Natural killer cell (primary cell): ENCODE measurements at regions not wholly inside any gene's neighbourhood (a gene's known extent, or its start where the extent isn't known, plus 50 kb on each side); places are given as distances from the start of the nearest gene placed in this dataset.

Source experiments
- ATAC-seq, 3 donors: fragments of 150-1000 bp in 2 of 3; fragments of 200-7000 bp in 1 of 3; cut with Tn5 transposase; 1 replicate in 1 of 3; 2 replicates in 2 of 3; pipeline ENCODE4 v1.10.0; 2021; ENCODE audit warnings: mild to moderate bottlenecking in 2 of 3, moderate library complexity in 2 of 3
- DNase-seq, 2 donors: peaks; one replicate each; pipeline versions ENCODE4 v3.0.0 to v3.0.0-alpha.2; 2013 to 2021; ENCODE audit warnings: mixed read lengths in 1 of 2
- H3K27ac ChIP-seq: one replicate; pipeline ENCODE4 v1.5.1; 2013; ENCODE audit warnings: mild to moderate bottlenecking, low read length
- H3K27me3 ChIP-seq: one replicate; pipeline ENCODE4 v1.6.1; 2013; ENCODE audit warnings: low read length; ENCODE audit not compliant: control insufficient read depth, insufficient read depth
- H3K36me3 ChIP-seq: one replicate; pipeline ENCODE4 v1.6.1; 2013; ENCODE audit warnings: low read length; ENCODE audit not compliant: control insufficient read depth, insufficient read depth
- H3K4me1 ChIP-seq: one replicate; pipeline ENCODE4 v1.6.1; 2013; ENCODE audit warnings: low read length; ENCODE audit not compliant: control insufficient read depth, insufficient read depth
- H3K4me3 ChIP-seq: one replicate; pipeline ENCODE4 v1.5.1; 2013; ENCODE audit warnings: low read length
- H3K9me3 ChIP-seq: one replicate; pipeline ENCODE4 v1.6.1; 2013; ENCODE audit warnings: low read length; ENCODE audit not compliant: control insufficient read depth, insufficient read depth
- H3K27ac Mint-ChIP-seq, 2 donors: one replicate each; pipeline ENCODE4 v1.8.0; 2022; ENCODE audit warnings: mild to moderate bottlenecking in 2 of 2, mixed read lengths in 2 of 2, moderate library complexity in 1 of 2
- H3K27me3 Mint-ChIP-seq, 2 donors: one replicate each; pipeline ENCODE4 v1.8.0; 2022; ENCODE audit warnings: low read depth in 2 of 2, mixed read lengths in 2 of 2
- H3K36me3 Mint-ChIP-seq: one replicate; pipeline ENCODE4 v1.8.0; 2022; ENCODE audit warnings: mixed read lengths
- H3K4me1 Mint-ChIP-seq, 2 donors: one replicate each; pipeline ENCODE4 v1.8.0; 2022; ENCODE audit warnings: mixed read lengths in 2 of 2
- H3K4me3 Mint-ChIP-seq: one replicate; pipeline ENCODE4 v1.8.0; 2022; ENCODE audit warnings: mild to moderate bottlenecking, moderate library complexity, mixed read lengths
- H3K9me3 Mint-ChIP-seq, 2 donors: one replicate each; pipeline ENCODE4 v1.8.0; 2022; ENCODE audit warnings: mixed read lengths in 2 of 2
- CTCF ChIP-seq: fragments of 200-600 bp; IDR thresholded peaks from one replicate; pipeline ENCODE4 v1.8.0; 2022; ENCODE audit warnings: antibody characterized with exemption
- WGBS: methylation state at CpG from one replicate; pipeline ENCODE4 v1.1.7; 2013; ENCODE audit warnings: missing lambda C conversion rate; ENCODE audit not compliant: insufficient coverage; 5-methylcytosine and 5-hydroxymethylcytosine counted together
- intact Hi-C: fragments of 100-400 bp; cut with micrococcal nuclease; formaldehyde crosslinking; loops from one replicate; pipeline ENCODE4 v1.14.2; 2022

GRCh38 chr4:97142410-97142809, 1000.9 kb downstream of the STPG2 start:
- DNase-seq (no peak), ATAC-seq (no peak)
- no peak overlapping the region for H3K27ac Mint-ChIP-seq
- peaks cover 10 to 27% of the 10 kb centered on the region in 2 donors for H3K9me3 Mint-ChIP-seq
- TF ChIP-seq CTCF: no peak
- no peak overlapping the region for H3K4me3 Mint-ChIP-seq
- H3K27ac ChIP-seq: no peak overlapping the region
- intact Hi-C loops: no loop called here
- peaks cover 9% of the 10 kb centered on the region for H3K36me3 Mint-ChIP-seq
- no peaks in the 10 kb centered on the region for H3K4me1 ChIP-seq
- no peaks in the 10 kb centered on the region for H3K36me3 ChIP-seq
- WGBS: 83% methylated on average over 1 of the region's 2 CpGs
- no peak overlapping the region for H3K4me3 ChIP-seq
- no peaks in the 10 kb centered on the region for H3K4me1 Mint-ChIP-seq
- H3K9me3 ChIP-seq: peaks cover 4% of the 10 kb centered on the region
- no peaks in the 10 kb centered on the region for H3K27me3 Mint-ChIP-seq
- H3K27me3 ChIP-seq: no peaks in the 10 kb centered on the region

GRCh38 chr4:97142893-97143292, 1000.4 kb downstream of the STPG2 start:
- Mint-ChIP-seq H3K9me3 (peaks cover 11 to 28% of the 10 kb centered on the region in 2 donors), H3K27ac (no peak overlapping the region)

GRCh38 chr4:97144199-97144598, 999.1 kb downstream of the STPG2 start:
- no peaks in the 10 kb centered on the region for H3K4me1 ChIP-seq
- no peaks in the 10 kb centered on the region for H3K27me3 Mint-ChIP-seq
- no peaks in the 10 kb centered on the region for H3K36me3 ChIP-seq
- no peak overlapping the region for H3K27ac Mint-ChIP-seq
- no peak overlapping the region for H3K27ac ChIP-seq
- no peaks in the 10 kb centered on the region for H3K27me3 ChIP-seq
- no peaks in the 10 kb centered on the region for H3K4me1 Mint-ChIP-seq
- H3K4me3 Mint-ChIP-seq: no peak overlapping the region
- no peak for ATAC-seq
- H3K9me3 ChIP-seq: no peaks in the 10 kb centered on the region
- TF ChIP-seq CTCF: no peak
- H3K9me3 Mint-ChIP-seq: peaks cover 5 to 18% of the 10 kb centered on the region in 2 donors
- no peak overlapping the region for H3K4me3 ChIP-seq
- WGBS: 83% methylated on average over 1 of the region's 1 CpG
- DNase-seq: no peak
- no peaks in the 10 kb centered on the region for H3K36me3 Mint-ChIP-seq
- intact Hi-C loops: no loop called here

More at GRCh38 chr4:97142893-97143292, 1000.4 kb downstream of the STPG2 start:
- no peaks in the 10 kb centered on the region for H3K36me3 ChIP-seq
- H3K27me3 ChIP-seq: no peaks in the 10 kb centered on the region
- no peak for TF ChIP-seq CTCF
- no peaks in the 10 kb centered on the region for H3K4me1 Mint-ChIP-seq
- DNase-seq (no peak), ATAC-seq (no peak)
- WGBS: 91% methylated on average over 1 of the region's 4 CpGs
- H3K27ac ChIP-seq: no peak overlapping the region
- peaks cover 4% of the 10 kb centered on the region for H3K9me3 ChIP-seq
- peaks cover 9% of the 10 kb centered on the region for H3K36me3 Mint-ChIP-seq
- no peaks in the 10 kb centered on the region for H3K4me1 ChIP-seq
- intact Hi-C loops: no loop called here
- no peak overlapping the region for H3K4me3 Mint-ChIP-seq
- H3K4me3 ChIP-seq: no peak overlapping the region
- no peaks in the 10 kb centered on the region for H3K27me3 Mint-ChIP-seq

GRCh38 chr4:97150966-97151365, 992.3 kb downstream of the STPG2 start:
- H3K36me3 ChIP-seq: no peaks in the 10 kb centered on the region
- H3K4me3 Mint-ChIP-seq: no peak overlapping the region
- ATAC-seq (no peak), DNase-seq (no peak)
- WGBS: 100% methylated on average over 1 of the region's 2 CpGs
- H3K4me3 ChIP-seq: no peak overlapping the region
- TF ChIP-seq CTCF: no peak
- intact Hi-C loops: no loop called here
- peaks cover 3 to 5% of the 10 kb centered on the region in 2 donors for H3K9me3 Mint-ChIP-seq
- no peak overlapping the region for H3K27ac ChIP-seq
- H3K27ac Mint-ChIP-seq: no peak overlapping the region
- no peaks in the 10 kb centered on the region for H3K4me1 Mint-ChIP-seq
- no peaks in the 10 kb centered on the region for H3K4me1 ChIP-seq
- no peaks in the 10 kb centered on the region for H3K9me3 ChIP-seq
- no peaks in the 10 kb centered on the region for H3K27me3 Mint-ChIP-seq
- H3K36me3 Mint-ChIP-seq: no peaks in the 10 kb centered on the region
- H3K27me3 ChIP-seq: no peaks in the 10 kb centered on the region
